H9 (cell line): ENCODE measurements at regions not wholly inside any gene's neighbourhood (a gene's known extent, or its start where the extent isn't known, plus 50 kb on each side); places are given as distances from the start of the nearest gene placed in this dataset.

Experiments used
- DNase-seq: peaks from one replicate; pipeline ENCODE4 v3.0.0-alpha.2; 2017
- H2AFZ ChIP-seq: one replicate; pipeline ENCODE4 v1.6.1; 2013; ENCODE audit warnings: mild to moderate bottlenecking, low read length, control low read depth, moderate library complexity
- H2AK5ac ChIP-seq: 2 replicates; pipeline ENCODE4 v1.6.1; 2013; ENCODE audit warnings: low read length, control low read depth, mixed read lengths; ENCODE audit not compliant: insufficient read length
- H2BK120ac ChIP-seq: one replicate; pipeline ENCODE4 v1.6.1; 2013; ENCODE audit warnings: low read depth, mild to moderate bottlenecking, low read length, control low read depth, inconsistent platforms; ENCODE audit not compliant: poor library complexity, severe bottlenecking
- H2BK12ac ChIP-seq: 2 replicates; pipeline ENCODE4 v1.6.1; 2013; ENCODE audit warnings: low read length, control low read depth, mixed read lengths, low read depth; ENCODE audit not compliant: insufficient read length
- H2BK15ac ChIP-seq: 2 replicates; pipeline ENCODE4 v1.6.1; 2013; ENCODE audit warnings: low read depth, low read length, control low read depth
- H2BK20ac ChIP-seq: one replicate; pipeline ENCODE4 v1.6.1; 2013; ENCODE audit warnings: low read depth, mild to moderate bottlenecking, low read length, control low read depth, inconsistent platforms; ENCODE audit not compliant: poor library complexity, severe bottlenecking
- H2BK5ac ChIP-seq: 2 replicates; pipeline ENCODE4 v1.6.1; 2013; ENCODE audit warnings: low read length, control low read depth, mixed read lengths; ENCODE audit not compliant: insufficient read length
- H3K14ac ChIP-seq: 2 replicates; pipeline ENCODE4 v1.6.1; 2013; ENCODE audit warnings: low read length, control low read depth; ENCODE audit not compliant: insufficient read depth
- H3K18ac ChIP-seq: 2 replicates; pipeline ENCODE4 v1.6.1; 2013; ENCODE audit warnings: low read depth, mild to moderate bottlenecking, mixed read lengths, low read length, control low read depth; ENCODE audit not compliant: insufficient read length
- H3K23ac ChIP-seq: 2 replicates; pipeline ENCODE4 v1.6.1; 2013; ENCODE audit warnings: low read length, control low read depth, mixed read lengths, low read depth; ENCODE audit not compliant: insufficient read length
- H3K23me2 ChIP-seq: 2 replicates; pipeline ENCODE4 v1.6.1; 2013; ENCODE audit warnings: low read depth, mild to moderate bottlenecking, mixed read lengths, low read length, control low read depth; ENCODE audit not compliant: insufficient read length, poor library complexity, severe bottlenecking
- H3K27ac ChIP-seq: 2 replicates; pipeline ENCODE4 v1.5.1; 2013; ENCODE audit warnings: low read length, control low read depth, mixed read lengths, low read depth; ENCODE audit not compliant: insufficient read length
- H3K27me3 ChIP-seq: 2 replicates; pipeline ENCODE4 v1.6.1; 2013; ENCODE audit warnings: low read length, control low read depth, inconsistent platforms; ENCODE audit not compliant: insufficient read depth
- H3K4ac ChIP-seq: 2 replicates; pipeline ENCODE4 v1.6.1; 2013; ENCODE audit warnings: low read depth, mild to moderate bottlenecking, control low read depth, inconsistent platforms, low read length, moderate library complexity
- H3K4me1 ChIP-seq: 2 replicates; pipeline ENCODE4 v1.6.1; 2013; ENCODE audit warnings: low read length, control low read depth, inconsistent platforms; ENCODE audit not compliant: insufficient read depth
- H3K4me2 ChIP-seq: 2 replicates; pipeline ENCODE4 v1.6.1; 2013; ENCODE audit warnings: low read length, control low read depth, mixed read lengths; ENCODE audit not compliant: insufficient read length, insufficient read depth
- H3K56ac ChIP-seq: 2 replicates; pipeline ENCODE4 v1.6.1; 2013; ENCODE audit warnings: low read depth, mild to moderate bottlenecking, mixed read lengths, low read length, control low read depth; ENCODE audit not compliant: insufficient read length
- H3K79me1 ChIP-seq: 2 replicates; pipeline ENCODE4 v1.6.1; 2013; ENCODE audit warnings: low read depth, mild to moderate bottlenecking, moderate library complexity, low read length, control low read depth, inconsistent platforms; ENCODE audit not compliant: insufficient read depth, poor library complexity, severe bottlenecking
- H3K79me2 ChIP-seq: 2 replicates; pipeline ENCODE4 v1.6.1; 2013; ENCODE audit warnings: low read length, control low read depth, inconsistent platforms; ENCODE audit not compliant: insufficient read depth
- H3K9ac ChIP-seq: 2 replicates; pipeline ENCODE4 v1.6.1; 2013; ENCODE audit warnings: low read length, control low read depth, mixed read lengths; ENCODE audit not compliant: insufficient read length; ENCODE audit errors: extremely low read depth
- H3K9me3 ChIP-seq: one replicate; pipeline ENCODE4 v1.6.1; 2013; ENCODE audit warnings: low read depth, low read length, inconsistent platforms; ENCODE audit not compliant: control insufficient read depth
- H3T11ph ChIP-seq: one replicate; pipeline ENCODE4 v1.6.1; 2013; ENCODE audit warnings: mild to moderate bottlenecking, low read length, control low read depth, inconsistent platforms
- H4K20me1 ChIP-seq: one replicate; pipeline ENCODE4 v1.6.1; 2013; ENCODE audit not compliant: control insufficient read depth, insufficient read length, insufficient read depth
- H4K5ac ChIP-seq: 2 replicates; pipeline ENCODE4 v1.6.1; 2013; ENCODE audit warnings: low read depth, mild to moderate bottlenecking, mixed read lengths, low read length, control low read depth; ENCODE audit not compliant: insufficient read length
- H4K8ac ChIP-seq: replicated peaks from 2 replicates; pipeline ENCODE4 v1.6.1; 2013; ENCODE audit warnings: low read length, control low read depth, mixed read lengths, low read depth; ENCODE audit not compliant: insufficient read length
- H4K91ac ChIP-seq: 2 replicates; pipeline ENCODE4 v1.6.1; 2013; ENCODE audit warnings: low read depth, mild to moderate bottlenecking, moderate library complexity, mixed read lengths, low read length, control low read depth; ENCODE audit not compliant: insufficient read length
- H3K27ac Mint-ChIP-seq, 3 experiments: 2 replicates in 2 of 3; 3 replicates in 1 of 3; pipeline ENCODE4 v1.8.0; 2020 to 2021; ENCODE audit warnings: mixed read lengths in 3 of 3, mild to moderate bottlenecking in 1 of 3, moderate library complexity in 1 of 3
- H3K27me3 Mint-ChIP-seq: 2 replicates; pipeline ENCODE4 v1.8.0; 2021; ENCODE audit warnings: low read depth, mild to moderate bottlenecking, moderate library complexity, mixed read lengths
- H3K36me3 Mint-ChIP-seq, 3 experiments: 2 replicates in 2 of 3; 3 replicates in 1 of 3; pipeline ENCODE4 v1.8.0; 2020 to 2021; ENCODE audit warnings: low read depth in 3 of 3, mixed read lengths in 3 of 3; ENCODE audit not compliant: insufficient read depth in 1 of 3
- H3K4me1 Mint-ChIP-seq, 2 experiments: 2 replicates each; pipeline ENCODE4 v1.8.0; 2020; ENCODE audit warnings: mixed read lengths in 2 of 2
- H3K4me3 Mint-ChIP-seq, 2 experiments: 2 replicates in 1 of 2; 3 replicates in 1 of 2; pipeline ENCODE4 v1.8.0; 2020 to 2021; ENCODE audit warnings: mild to moderate bottlenecking in 2 of 2, mixed read lengths in 2 of 2, moderate library complexity in 1 of 2
- H3K9me3 Mint-ChIP-seq, 2 experiments: 2 replicates in 1 of 2; 3 replicates in 1 of 2; pipeline ENCODE4 v1.8.0; 2020; ENCODE audit warnings: mild to moderate bottlenecking in 2 of 2, mixed read lengths in 2 of 2, moderate library complexity in 1 of 2
- WGBS: extraction: QIAGEN DNeasy Blood & Tissue Kit; methylation state at CpG from one replicate; pipeline ENCODE4 v1.1.7; 2013; ENCODE audit warnings: missing lambda C conversion rate, low lambda C conversion rate, mixed read lengths; ENCODE audit not compliant: insufficient read length; ENCODE audit errors: extremely low coverage; 5-methylcytosine and 5-hydroxymethylcytosine counted together
- TF ChIP-seq, protein P1 (sequence below): fragments of 200-600 bp; sonication (generic); conservative IDR thresholded peaks from 3 replicates; pipeline ENCODE4 v1.8.0; 2021; ENCODE audit warnings: antibody characterized with exemption, mild to moderate bottlenecking

DNA sequence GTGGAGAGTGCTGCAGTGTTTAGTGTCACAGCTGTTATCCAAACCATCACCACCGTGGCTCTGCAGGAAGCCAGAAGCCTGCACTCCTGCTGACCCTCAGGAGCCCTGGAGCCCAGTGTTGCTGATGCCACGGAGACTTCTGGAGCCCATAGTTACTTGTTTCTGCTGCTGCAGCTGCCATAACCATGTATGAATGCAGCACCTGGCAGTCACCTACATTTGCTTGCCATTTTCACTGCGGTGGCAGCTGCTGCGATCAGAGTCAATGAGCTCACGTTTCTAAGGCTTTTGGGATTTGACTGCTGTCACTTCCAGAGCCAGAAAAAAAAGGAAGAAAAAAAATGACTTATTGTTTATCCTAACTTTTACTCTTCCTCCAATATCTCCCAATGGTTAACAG is 299.2 kb upstream of the THRB start:
- Histone ChIP-seq H3K23ac (no peak overlapping the region), H4K5ac (no peak overlapping the region), H2BK15ac (no peak overlapping the region), H3K27me3 (no peaks in the 10 kb centered on the region), H3K79me2 (no peaks in the 10 kb centered on the region), H4K8ac (no peak overlapping the region), H3K23me2 (no peaks in the 10 kb centered on the region), H2AFZ (no peak overlapping the region), H3K79me1 (no peaks in the 10 kb centered on the region), H2BK20ac (no peak overlapping the region), H3K14ac (no peak overlapping the region), H2BK12ac (no peak overlapping the region), H2AK5ac (no peak overlapping the region), H3K4me2 (no peak overlapping the region), H3K4ac (no peak overlapping the region), H3K9me3 (no peaks in the 10 kb centered on the region), H4K91ac (no peak overlapping the region), H4K20me1 (no peaks in the 10 kb centered on the region), H3K56ac (no peak overlapping the region), H2BK5ac (no peak overlapping the region), H3T11ph (no peak overlapping the region), H3K4me1 (no peaks in the 10 kb centered on the region), H3K9ac (no peak overlapping the region), H3K18ac (no peak overlapping the region), H3K27ac (no peak overlapping the region), H2BK120ac (no peak overlapping the region)
- TF ChIP-seq, protein P1, sequence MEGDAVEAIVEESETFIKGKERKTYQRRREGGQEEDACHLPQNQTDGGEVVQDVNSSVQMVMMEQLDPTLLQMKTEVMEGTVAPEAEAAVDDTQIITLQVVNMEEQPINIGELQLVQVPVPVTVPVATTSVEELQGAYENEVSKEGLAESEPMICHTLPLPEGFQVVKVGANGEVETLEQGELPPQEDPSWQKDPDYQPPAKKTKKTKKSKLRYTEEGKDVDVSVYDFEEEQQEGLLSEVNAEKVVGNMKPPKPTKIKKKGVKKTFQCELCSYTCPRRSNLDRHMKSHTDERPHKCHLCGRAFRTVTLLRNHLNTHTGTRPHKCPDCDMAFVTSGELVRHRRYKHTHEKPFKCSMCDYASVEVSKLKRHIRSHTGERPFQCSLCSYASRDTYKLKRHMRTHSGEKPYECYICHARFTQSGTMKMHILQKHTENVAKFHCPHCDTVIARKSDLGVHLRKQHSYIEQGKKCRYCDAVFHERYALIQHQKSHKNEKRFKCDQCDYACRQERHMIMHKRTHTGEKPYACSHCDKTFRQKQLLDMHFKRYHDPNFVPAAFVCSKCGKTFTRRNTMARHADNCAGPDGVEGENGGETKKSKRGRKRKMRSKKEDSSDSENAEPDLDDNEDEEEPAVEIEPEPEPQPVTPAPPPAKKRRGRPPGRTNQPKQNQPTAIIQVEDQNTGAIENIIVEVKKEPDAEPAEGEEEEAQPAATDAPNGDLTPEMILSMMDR = no peak
- no peak for DNase-seq
- H3K27me3 Mint-ChIP-seq = no peaks in the 10 kb centered on the region; the same call in 1 of the 2 replicates
- H3K9me3 Mint-ChIP-seq = no peaks in the 10 kb centered on the region
- H3K27ac Mint-ChIP-seq = no peak overlapping the region
- peaks cover 0 to 6% of the 10 kb centered on the region in 2 experiments; a peak in 2 of 4 replicates for H3K4me1 Mint-ChIP-seq
- no peak overlapping the region for H3K4me3 Mint-ChIP-seq
- no peaks in the 10 kb centered on the region for H3K36me3 Mint-ChIP-seq
- WGBS = no CpG with 5 or more reads among the region's 5 CpGs
